ENCODE measurements at regions not wholly inside any gene's neighbourhood (a gene's known extent, or its start where the extent isn't known, plus 50 kb on each side); places are given as distances from the start of the nearest gene placed in this dataset.

DNA sequence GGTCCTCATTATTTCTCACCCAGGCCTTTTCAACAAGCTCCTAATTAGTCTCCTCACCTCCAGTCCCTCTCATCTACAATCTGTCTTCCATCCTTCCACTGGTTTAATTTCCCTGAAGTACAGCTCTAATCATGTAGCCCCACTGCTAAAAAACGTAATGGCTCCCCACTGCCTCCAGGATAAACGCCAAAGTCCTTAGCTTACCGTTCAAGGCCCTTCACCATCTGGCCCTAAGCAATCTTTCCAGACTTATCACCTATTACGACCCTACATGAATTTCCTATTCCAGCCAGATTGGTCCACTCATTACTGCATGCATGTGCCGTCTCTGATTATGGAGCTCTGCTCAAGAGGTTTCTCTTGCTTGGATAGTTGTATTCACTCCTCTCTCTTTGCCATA is 83.1 kb upstream of the DAB1 start (continued):
- TF ChIP-seq, protein P1, sequence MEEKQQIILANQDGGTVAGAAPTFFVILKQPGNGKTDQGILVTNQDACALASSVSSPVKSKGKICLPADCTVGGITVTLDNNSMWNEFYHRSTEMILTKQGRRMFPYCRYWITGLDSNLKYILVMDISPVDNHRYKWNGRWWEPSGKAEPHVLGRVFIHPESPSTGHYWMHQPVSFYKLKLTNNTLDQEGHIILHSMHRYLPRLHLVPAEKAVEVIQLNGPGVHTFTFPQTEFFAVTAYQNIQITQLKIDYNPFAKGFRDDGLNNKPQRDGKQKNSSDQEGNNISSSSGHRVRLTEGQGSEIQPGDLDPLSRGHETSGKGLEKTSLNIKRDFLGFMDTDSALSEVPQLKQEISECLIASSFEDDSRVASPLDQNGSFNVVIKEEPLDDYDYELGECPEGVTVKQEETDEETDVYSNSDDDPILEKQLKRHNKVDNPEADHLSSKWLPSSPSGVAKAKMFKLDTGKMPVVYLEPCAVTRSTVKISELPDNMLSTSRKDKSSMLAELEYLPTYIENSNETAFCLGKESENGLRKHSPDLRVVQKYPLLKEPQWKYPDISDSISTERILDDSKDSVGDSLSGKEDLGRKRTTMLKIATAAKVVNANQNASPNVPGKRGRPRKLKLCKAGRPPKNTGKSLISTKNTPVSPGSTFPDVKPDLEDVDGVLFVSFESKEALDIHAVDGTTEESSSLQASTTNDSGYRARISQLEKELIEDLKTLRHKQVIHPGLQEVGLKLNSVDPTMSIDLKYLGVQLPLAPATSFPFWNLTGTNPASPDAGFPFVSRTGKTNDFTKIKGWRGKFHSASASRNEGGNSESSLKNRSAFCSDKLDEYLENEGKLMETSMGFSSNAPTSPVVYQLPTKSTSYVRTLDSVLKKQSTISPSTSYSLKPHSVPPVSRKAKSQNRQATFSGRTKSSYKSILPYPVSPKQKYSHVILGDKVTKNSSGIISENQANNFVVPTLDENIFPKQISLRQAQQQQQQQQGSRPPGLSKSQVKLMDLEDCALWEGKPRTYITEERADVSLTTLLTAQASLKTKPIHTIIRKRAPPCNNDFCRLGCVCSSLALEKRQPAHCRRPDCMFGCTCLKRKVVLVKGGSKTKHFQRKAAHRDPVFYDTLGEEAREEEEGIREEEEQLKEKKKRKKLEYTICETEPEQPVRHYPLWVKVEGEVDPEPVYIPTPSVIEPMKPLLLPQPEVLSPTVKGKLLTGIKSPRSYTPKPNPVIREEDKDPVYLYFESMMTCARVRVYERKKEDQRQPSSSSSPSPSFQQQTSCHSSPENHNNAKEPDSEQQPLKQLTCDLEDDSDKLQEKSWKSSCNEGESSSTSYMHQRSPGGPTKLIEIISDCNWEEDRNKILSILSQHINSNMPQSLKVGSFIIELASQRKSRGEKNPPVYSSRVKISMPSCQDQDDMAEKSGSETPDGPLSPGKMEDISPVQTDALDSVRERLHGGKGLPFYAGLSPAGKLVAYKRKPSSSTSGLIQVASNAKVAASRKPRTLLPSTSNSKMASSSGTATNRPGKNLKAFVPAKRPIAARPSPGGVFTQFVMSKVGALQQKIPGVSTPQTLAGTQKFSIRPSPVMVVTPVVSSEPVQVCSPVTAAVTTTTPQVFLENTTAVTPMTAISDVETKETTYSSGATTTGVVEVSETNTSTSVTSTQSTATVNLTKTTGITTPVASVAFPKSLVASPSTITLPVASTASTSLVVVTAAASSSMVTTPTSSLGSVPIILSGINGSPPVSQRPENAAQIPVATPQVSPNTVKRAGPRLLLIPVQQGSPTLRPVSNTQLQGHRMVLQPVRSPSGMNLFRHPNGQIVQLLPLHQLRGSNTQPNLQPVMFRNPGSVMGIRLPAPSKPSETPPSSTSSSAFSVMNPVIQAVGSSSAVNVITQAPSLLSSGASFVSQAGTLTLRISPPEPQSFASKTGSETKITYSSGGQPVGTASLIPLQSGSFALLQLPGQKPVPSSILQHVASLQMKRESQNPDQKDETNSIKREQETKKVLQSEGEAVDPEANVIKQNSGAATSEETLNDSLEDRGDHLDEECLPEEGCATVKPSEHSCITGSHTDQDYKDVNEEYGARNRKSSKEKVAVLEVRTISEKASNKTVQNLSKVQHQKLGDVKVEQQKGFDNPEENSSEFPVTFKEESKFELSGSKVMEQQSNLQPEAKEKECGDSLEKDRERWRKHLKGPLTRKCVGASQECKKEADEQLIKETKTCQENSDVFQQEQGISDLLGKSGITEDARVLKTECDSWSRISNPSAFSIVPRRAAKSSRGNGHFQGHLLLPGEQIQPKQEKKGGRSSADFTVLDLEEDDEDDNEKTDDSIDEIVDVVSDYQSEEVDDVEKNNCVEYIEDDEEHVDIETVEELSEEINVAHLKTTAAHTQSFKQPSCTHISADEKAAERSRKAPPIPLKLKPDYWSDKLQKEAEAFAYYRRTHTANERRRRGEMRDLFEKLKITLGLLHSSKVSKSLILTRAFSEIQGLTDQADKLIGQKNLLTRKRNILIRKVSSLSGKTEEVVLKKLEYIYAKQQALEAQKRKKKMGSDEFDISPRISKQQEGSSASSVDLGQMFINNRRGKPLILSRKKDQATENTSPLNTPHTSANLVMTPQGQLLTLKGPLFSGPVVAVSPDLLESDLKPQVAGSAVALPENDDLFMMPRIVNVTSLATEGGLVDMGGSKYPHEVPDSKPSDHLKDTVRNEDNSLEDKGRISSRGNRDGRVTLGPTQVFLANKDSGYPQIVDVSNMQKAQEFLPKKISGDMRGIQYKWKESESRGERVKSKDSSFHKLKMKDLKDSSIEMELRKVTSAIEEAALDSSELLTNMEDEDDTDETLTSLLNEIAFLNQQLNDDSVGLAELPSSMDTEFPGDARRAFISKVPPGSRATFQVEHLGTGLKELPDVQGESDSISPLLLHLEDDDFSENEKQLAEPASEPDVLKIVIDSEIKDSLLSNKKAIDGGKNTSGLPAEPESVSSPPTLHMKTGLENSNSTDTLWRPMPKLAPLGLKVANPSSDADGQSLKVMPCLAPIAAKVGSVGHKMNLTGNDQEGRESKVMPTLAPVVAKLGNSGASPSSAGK (IDR thresholded peaks at IDR 0.05): no peak
- TF ChIP-seq, protein P2, sequence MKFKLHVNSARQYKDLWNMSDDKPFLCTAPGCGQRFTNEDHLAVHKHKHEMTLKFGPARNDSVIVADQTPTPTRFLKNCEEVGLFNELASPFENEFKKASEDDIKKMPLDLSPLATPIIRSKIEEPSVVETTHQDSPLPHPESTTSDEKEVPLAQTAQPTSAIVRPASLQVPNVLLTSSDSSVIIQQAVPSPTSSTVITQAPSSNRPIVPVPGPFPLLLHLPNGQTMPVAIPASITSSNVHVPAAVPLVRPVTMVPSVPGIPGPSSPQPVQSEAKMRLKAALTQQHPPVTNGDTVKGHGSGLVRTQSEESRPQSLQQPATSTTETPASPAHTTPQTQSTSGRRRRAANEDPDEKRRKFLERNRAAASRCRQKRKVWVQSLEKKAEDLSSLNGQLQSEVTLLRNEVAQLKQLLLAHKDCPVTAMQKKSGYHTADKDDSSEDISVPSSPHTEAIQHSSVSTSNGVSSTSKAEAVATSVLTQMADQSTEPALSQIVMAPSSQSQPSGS (CRISPR knock-in tag; IDR thresholded peaks at IDR 0.05): no peak
- no peak for TF ChIP-seq GATAD2A (IDR thresholded peaks at IDR 0.05)
- no peak for TF ChIP-seq ZNF134 (CRISPR knock-in tag; conservative IDR thresholded peaks at IDR 0.05)
- no peak for TF ChIP-seq MEIS2 (IDR thresholded peaks at IDR 0.05; ENCODE audit: partially characterized antibody)
- TF ChIP-seq NR4A1 (CRISPR knock-in tag; IDR thresholded peaks at IDR 0.05): no peak
- TF ChIP-seq NR4A1 (tag; IDR thresholded peaks at IDR 0.05): no peak
- TF ChIP-seq ZNF696 (CRISPR knock-in tag; conservative IDR thresholded peaks at IDR 0.05): no peak
- TF ChIP-seq ZNF23 (CRISPR knock-in tag; IDR thresholded peaks at IDR 0.05): no peak
- TF ChIP-seq, protein P3, sequence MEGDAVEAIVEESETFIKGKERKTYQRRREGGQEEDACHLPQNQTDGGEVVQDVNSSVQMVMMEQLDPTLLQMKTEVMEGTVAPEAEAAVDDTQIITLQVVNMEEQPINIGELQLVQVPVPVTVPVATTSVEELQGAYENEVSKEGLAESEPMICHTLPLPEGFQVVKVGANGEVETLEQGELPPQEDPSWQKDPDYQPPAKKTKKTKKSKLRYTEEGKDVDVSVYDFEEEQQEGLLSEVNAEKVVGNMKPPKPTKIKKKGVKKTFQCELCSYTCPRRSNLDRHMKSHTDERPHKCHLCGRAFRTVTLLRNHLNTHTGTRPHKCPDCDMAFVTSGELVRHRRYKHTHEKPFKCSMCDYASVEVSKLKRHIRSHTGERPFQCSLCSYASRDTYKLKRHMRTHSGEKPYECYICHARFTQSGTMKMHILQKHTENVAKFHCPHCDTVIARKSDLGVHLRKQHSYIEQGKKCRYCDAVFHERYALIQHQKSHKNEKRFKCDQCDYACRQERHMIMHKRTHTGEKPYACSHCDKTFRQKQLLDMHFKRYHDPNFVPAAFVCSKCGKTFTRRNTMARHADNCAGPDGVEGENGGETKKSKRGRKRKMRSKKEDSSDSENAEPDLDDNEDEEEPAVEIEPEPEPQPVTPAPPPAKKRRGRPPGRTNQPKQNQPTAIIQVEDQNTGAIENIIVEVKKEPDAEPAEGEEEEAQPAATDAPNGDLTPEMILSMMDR (IDR thresholded peaks at IDR 0.05 in 2 of 3, conservative IDR thresholded peaks at IDR 0.05 in 1 of 3; ENCODE audit: insufficient read depth in 2 of 3, low read depth in 1 of 3, low read length in 3 of 3): no peak
- no peak for TF ChIP-seq CEBPG (CRISPR knock-in tag; IDR thresholded peaks at IDR 0.05)
- TF ChIP-seq CEBPG (tag; conservative IDR thresholded peaks at IDR 0.05 in 1 of 2, IDR thresholded peaks at IDR 0.05 in 1 of 2): no peak
- no peak for TF ChIP-seq FOXK1 (CRISPR knock-in tag; IDR thresholded peaks at IDR 0.05; ENCODE audit: borderline replicate concordance)

Measured in K562 (cell line).